ENCODE measurements at regions not wholly inside any gene's neighbourhood (a gene's known extent, or its start where the extent isn't known, plus 50 kb on each side); places are given as distances from the start of the nearest gene placed in this dataset.

DNA sequence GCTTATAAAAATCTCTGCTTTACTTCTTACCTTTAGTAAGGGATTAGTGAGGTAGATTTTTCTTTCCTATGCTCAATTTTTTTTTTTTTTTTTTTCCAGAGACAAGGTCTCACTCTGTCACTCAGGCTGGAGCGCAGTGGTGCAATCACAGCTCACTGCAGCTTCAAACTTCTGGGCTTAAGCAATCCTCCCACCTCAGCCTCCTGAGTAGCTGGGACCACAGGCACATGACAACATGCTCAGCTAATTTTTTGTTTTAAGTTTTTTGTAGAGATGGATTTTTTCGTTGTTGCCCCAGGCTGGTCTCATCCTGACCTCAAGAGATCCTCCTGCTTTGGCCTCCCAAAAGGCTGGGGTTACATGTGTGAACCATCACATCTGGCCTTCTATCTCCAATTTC, 58.9 kb upstream of the RREB1 start:
- POLR2A ChIA-PET, result interaction anchor here (0.6 kb wide), 1 partner anchor 69 kb away, joined by 3 read pairs; no protein-coding TSS in a partner anchor

GRCh38 chr6:7050004-7050403, 57.8 kb upstream of the RREB1 start:
- DNase-seq (ENCODE audit: extremely low spot score), result no peak
- CTCF ChIA-PET, result no interaction called here
- TF ChIP-seq SP1 (IDR thresholded peaks at IDR 0.05) (no peak), ELF4 (IDR thresholded peaks at IDR 0.05) (no peak), L3MBTL2 (conservative IDR thresholded peaks at IDR 0.05) (no peak), FOXK2 (IDR thresholded peaks at IDR 0.05) (no peak), ZNF384 (IDR thresholded peaks at IDR 0.05) (no peak), SUZ12 (IDR thresholded peaks at IDR 0.05) (no peak), FOXM1 (IDR thresholded peaks at IDR 0.05; ENCODE audit: borderline replicate concordance) (no peak), LEF1 (IDR thresholded peaks at IDR 0.05; ENCODE audit: borderline replicate concordance) (no peak), CTBP1 (IDR thresholded peaks at IDR 0.05; ENCODE audit: borderline replicate concordance) (no peak), BHLHE40 (IDR thresholded peaks at IDR 0.05; ENCODE audit: borderline replicate concordance) (no peak), HDGF (IDR thresholded peaks at IDR 0.05; ENCODE audit: borderline replicate concordance) (no peak), FOXA1 (IDR thresholded peaks at IDR 0.05) (no peak), ARNT (IDR thresholded peaks at IDR 0.05) (no peak), TARDBP (IDR thresholded peaks at IDR 0.05) (no peak), NFRKB (IDR thresholded peaks at IDR 0.05) (no peak)
- TF ChIP-seq, protein P1, sequence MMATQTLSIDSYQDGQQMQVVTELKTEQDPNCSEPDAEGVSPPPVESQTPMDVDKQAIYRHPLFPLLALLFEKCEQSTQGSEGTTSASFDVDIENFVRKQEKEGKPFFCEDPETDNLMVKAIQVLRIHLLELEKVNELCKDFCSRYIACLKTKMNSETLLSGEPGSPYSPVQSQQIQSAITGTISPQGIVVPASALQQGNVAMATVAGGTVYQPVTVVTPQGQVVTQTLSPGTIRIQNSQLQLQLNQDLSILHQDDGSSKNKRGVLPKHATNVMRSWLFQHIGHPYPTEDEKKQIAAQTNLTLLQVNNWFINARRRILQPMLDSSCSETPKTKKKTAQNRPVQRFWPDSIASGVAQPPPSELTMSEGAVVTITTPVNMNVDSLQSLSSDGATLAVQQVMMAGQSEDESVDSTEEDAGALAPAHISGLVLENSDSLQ (IDR thresholded peaks at IDR 0.05), result no peak
- POLR2A ChIA-PET, result no interaction called here

More for the DNA sequence above, 58.9 kb upstream of the RREB1 start:
- TF ChIP-seq CTBP1 (IDR thresholded peaks at IDR 0.05; ENCODE audit: borderline replicate concordance), result no peak
- no peak for TF ChIP-seq NFRKB (IDR thresholded peaks at IDR 0.05)
- TF ChIP-seq, protein P1 (IDR thresholded peaks at IDR 0.05), result peak; percentile 53; the same call in 1 of the 2 replicates
- TF ChIP-seq SP1 (IDR thresholded peaks at IDR 0.05), result no peak
- TF ChIP-seq FOXM1 (IDR thresholded peaks at IDR 0.05; ENCODE audit: borderline replicate concordance), result no peak
- no peak for TF ChIP-seq HDGF (IDR thresholded peaks at IDR 0.05; ENCODE audit: borderline replicate concordance)
- TF ChIP-seq SUZ12 (IDR thresholded peaks at IDR 0.05), result no peak
- TF ChIP-seq ZNF384 (IDR thresholded peaks at IDR 0.05), result peak; percentile 51; the same call in 1 of the 2 replicates
- DNase-seq (ENCODE audit: extremely low spot score), result no peak
- CTCF ChIA-PET, result interaction anchor here (0.6 to 0.7 kb wide), 3 partner anchors 102 to 491 kb away, joined by 3 read pairs; no protein-coding TSS in a partner anchor

- ChIA-PET CTCF (no interaction called here), POLR2A (interaction anchor here (1.0 kb wide), 1 partner anchor 56 kb away, joined by 3 read pairs; the partner anchor contains the start of gene RREB1)
- no peak for DNase-seq (ENCODE audit: extremely low spot score)
- TF ChIP-seq FOXM1 (IDR thresholded peaks at IDR 0.05; ENCODE audit: borderline replicate concordance) (no peak), TARDBP (IDR thresholded peaks at IDR 0.05) (no peak), SP1 (IDR thresholded peaks at IDR 0.05) (no peak), ARNT (IDR thresholded peaks at IDR 0.05) (no peak), ELF4 (IDR thresholded peaks at IDR 0.05) (no peak), HDGF (IDR thresholded peaks at IDR 0.05; ENCODE audit: borderline replicate concordance) (no peak), SUZ12 (IDR thresholded peaks at IDR 0.05) (no peak), L3MBTL2 (conservative IDR thresholded peaks at IDR 0.05) (no peak), BHLHE40 (IDR thresholded peaks at IDR 0.05; ENCODE audit: borderline replicate concordance) (no peak), NFRKB (IDR thresholded peaks at IDR 0.05) (no peak), FOXA1 (IDR thresholded peaks at IDR 0.05) (no peak), LEF1 (IDR thresholded peaks at IDR 0.05; ENCODE audit: borderline replicate concordance) (no peak), CTBP1 (IDR thresholded peaks at IDR 0.05; ENCODE audit: borderline replicate concordance) (no peak), FOXK2 (IDR thresholded peaks at IDR 0.05) (no peak), ZNF384 (IDR thresholded peaks at IDR 0.05) (no peak)
- TF ChIP-seq, protein P1 (IDR thresholded peaks at IDR 0.05), result no peak
Measured at GRCh38 chr6:7050872-7051779, 56.6 kb upstream of the RREB1 start.

- peak; percentile 52 for DNase-seq (ENCODE audit: extremely low spot score)
- TF ChIP-seq L3MBTL2 (conservative IDR thresholded peaks at IDR 0.05), result peak; percentile 61
- TF ChIP-seq FOXK2 (IDR thresholded peaks at IDR 0.05), result no peak
- ChIA-PET CTCF (no interaction called here), POLR2A (interaction anchor here (1.0 kb wide), 1 partner anchor 56 kb away, joined by 3 read pairs; the partner anchor contains the start of gene RREB1)
Measured at GRCh38 chr6:7051780-7052442, 55.9 kb upstream of the RREB1 start.

- POLR2A ChIA-PET, result no interaction called here
- CTCF ChIA-PET, result no interaction called here
- TF ChIP-seq ZNF384 (IDR thresholded peaks at IDR 0.05) (no peak), NFRKB (IDR thresholded peaks at IDR 0.05) (no peak), ARNT (IDR thresholded peaks at IDR 0.05) (no peak), ELF4 (IDR thresholded peaks at IDR 0.05) (no peak), SP1 (IDR thresholded peaks at IDR 0.05) (no peak), BHLHE40 (IDR thresholded peaks at IDR 0.05; ENCODE audit: borderline replicate concordance) (no peak), L3MBTL2 (conservative IDR thresholded peaks at IDR 0.05) (no peak), HDGF (IDR thresholded peaks at IDR 0.05; ENCODE audit: borderline replicate concordance) (no peak), FOXK2 (IDR thresholded peaks at IDR 0.05) (no peak), CTBP1 (IDR thresholded peaks at IDR 0.05; ENCODE audit: borderline replicate concordance) (no peak), LEF1 (IDR thresholded peaks at IDR 0.05; ENCODE audit: borderline replicate concordance) (no peak), FOXM1 (IDR thresholded peaks at IDR 0.05; ENCODE audit: borderline replicate concordance) (no peak), SUZ12 (IDR thresholded peaks at IDR 0.05) (no peak), TARDBP (IDR thresholded peaks at IDR 0.05) (no peak), FOXA1 (IDR thresholded peaks at IDR 0.05) (no peak)
- TF ChIP-seq, protein P1 (IDR thresholded peaks at IDR 0.05), result no peak
- peak; percentile 34 for DNase-seq (ENCODE audit: extremely low spot score)
Measured at GRCh38 chr6:7052443-7053011, 55.2 kb upstream of the RREB1 start.

Data from HEK293T (cell line).